HEK293 (cell line): ENCODE measurements at regions not wholly inside any gene's neighbourhood (a gene's known extent, or its start where the extent isn't known, plus 50 kb on each side); places are given as distances from the start of the nearest gene placed in this dataset.

Experiments used
- GLI4 ChIP-seq: fragments of 450-650 bp; formaldehyde crosslinking; IDR thresholded peaks from 2 replicates; pipeline ENCODE4 v1.5.1; 2016; ENCODE audit warnings: missing biosample characterization, missing genetic modification characterization
- KLF8 ChIP-seq: fragments of 450-650 bp; formaldehyde crosslinking; IDR thresholded peaks from 2 replicates; pipeline ENCODE4 v1.5.1; 2016; ENCODE audit warnings: missing biosample characterization, missing genetic modification characterization
- PRDM2 ChIP-seq: fragments of 450-650 bp; formaldehyde crosslinking; IDR thresholded peaks from 2 replicates; pipeline ENCODE4 v1.5.1; 2016; ENCODE audit warnings: missing biosample characterization, missing genetic modification characterization, borderline replicate concordance
- WT1 ChIP-seq: fragments of 450-650 bp; formaldehyde crosslinking; IDR thresholded peaks from 2 replicates; pipeline ENCODE4 v1.5.1; 2016; ENCODE audit warnings: missing biosample characterization, missing genetic modification characterization
- ZBTB20 ChIP-seq: fragments of 450-650 bp; formaldehyde crosslinking; IDR thresholded peaks from 2 replicates; pipeline ENCODE4 v1.5.1; 2016; ENCODE audit warnings: missing biosample characterization, missing genetic modification characterization
- ZBTB7A ChIP-seq: fragments of 450-650 bp; formaldehyde crosslinking; IDR thresholded peaks from 2 replicates; pipeline ENCODE4 v1.5.1; 2016; ENCODE audit warnings: low read depth, missing biosample characterization, missing genetic modification characterization
- ZNF140 ChIP-seq: fragments of 450-650 bp; formaldehyde crosslinking; IDR thresholded peaks from 2 replicates; pipeline ENCODE4 v1.5.1; 2016; ENCODE audit warnings: missing biosample characterization, missing genetic modification characterization
- ZNF184 ChIP-seq: fragments of 450-650 bp; IDR thresholded peaks from 2 replicates; pipeline ENCODE4 v1.5.1; 2018; ENCODE audit warnings: missing biosample characterization, mild to moderate bottlenecking, missing genetic modification characterization
- ZNF19 ChIP-seq: fragments of 450-650 bp; formaldehyde crosslinking; IDR thresholded peaks from 2 replicates; pipeline ENCODE4; 2016; ENCODE audit warnings: missing biosample characterization, missing genetic modification characterization, low read depth
- ZNF221 ChIP-seq: fragments of 450-650 bp; formaldehyde crosslinking; IDR thresholded peaks from 2 replicates; pipeline ENCODE4 v1.5.1; 2017; ENCODE audit warnings: missing biosample characterization, missing genetic modification characterization, borderline replicate concordance
- ZNF248 ChIP-seq: fragments of 450-650 bp; formaldehyde crosslinking; IDR thresholded peaks from 2 replicates; pipeline ENCODE4 v1.5.1; 2017; ENCODE audit warnings: missing biosample characterization, missing genetic modification characterization
- ZNF362 ChIP-seq: fragments of 450-650 bp; formaldehyde crosslinking; IDR thresholded peaks from 2 replicates; pipeline ENCODE4 v1.5.1; 2016; ENCODE audit warnings: missing biosample characterization, missing genetic modification characterization
- ZNF544 ChIP-seq: fragments of 450-650 bp; formaldehyde crosslinking; IDR thresholded peaks from 2 replicates; pipeline ENCODE4 v1.5.0; 2017; ENCODE audit warnings: missing biosample characterization, missing genetic modification characterization
- ZNF558 ChIP-seq: fragments of 450-650 bp; formaldehyde crosslinking; IDR thresholded peaks from 2 replicates; pipeline ENCODE4 v1.5.1; 2016; ENCODE audit warnings: missing biosample characterization, missing genetic modification characterization
- ZNF585B ChIP-seq: fragments of 450-650 bp; formaldehyde crosslinking; IDR thresholded peaks from 2 replicates; pipeline ENCODE4 v1.5.1; 2016; ENCODE audit warnings: missing biosample characterization, missing genetic modification characterization
- ZNF626 ChIP-seq: fragments of 450-650 bp; sonication (Bioruptor Pico); formaldehyde crosslinking; IDR thresholded peaks from 2 replicates; pipeline ENCODE4 v1.5.1; 2018; ENCODE audit warnings: missing biosample characterization, missing genetic modification characterization, inconsistent platforms
- ZNF707 ChIP-seq: fragments of 450-650 bp; formaldehyde crosslinking; IDR thresholded peaks from 2 replicates; pipeline ENCODE4 v1.5.1; 2016; ENCODE audit warnings: missing biosample characterization, missing genetic modification characterization
- ZXDB ChIP-seq: fragments of 450-650 bp; formaldehyde crosslinking; IDR thresholded peaks from 2 replicates; pipeline ENCODE4 v1.5.1; 2016; ENCODE audit warnings: missing biosample characterization, missing genetic modification characterization
- TF ChIP-seq, protein P1 (sequence below): sonication (generic); formaldehyde crosslinking; IDR thresholded peaks from 2 replicates; pipeline ENCODE4 v1.8.1; 2022; ENCODE audit warnings: mild to moderate bottlenecking, moderate library complexity, missing genetic modification reagents
- TF ChIP-seq, protein P2 (sequence below): fragments of 450-650 bp; formaldehyde crosslinking; IDR thresholded peaks from 2 replicates; pipeline ENCODE4 v1.5.1; 2016; ENCODE audit warnings: missing biosample characterization, missing genetic modification characterization
- TF ChIP-seq, protein P3 (sequence below): fragments of 450-650 bp; formaldehyde crosslinking; IDR thresholded peaks from 2 replicates; pipeline ENCODE4 v1.5.1; 2016; ENCODE audit warnings: missing biosample characterization, missing genetic modification characterization
- TF ChIP-seq, protein P4 (sequence below): fragments of 450-650 bp; formaldehyde crosslinking; IDR thresholded peaks from 2 replicates; pipeline ENCODE4 v1.5.0; 2017; ENCODE audit warnings: missing biosample characterization, missing genetic modification characterization, borderline replicate concordance
- TF ChIP-seq, protein P5 (sequence below): fragments of 450-650 bp; formaldehyde crosslinking; IDR thresholded peaks from 2 replicates; pipeline ENCODE4 v1.5.1; 2016; ENCODE audit warnings: missing biosample characterization, missing genetic modification characterization

GRCh38 chr21:31403596-31404333 lies 59.7 kb upstream of the TIAM1 start (continued):
- no peak for TF ChIP-seq ZBTB20 (tag by site-specific recombination)
- TF ChIP-seq, protein P1, sequence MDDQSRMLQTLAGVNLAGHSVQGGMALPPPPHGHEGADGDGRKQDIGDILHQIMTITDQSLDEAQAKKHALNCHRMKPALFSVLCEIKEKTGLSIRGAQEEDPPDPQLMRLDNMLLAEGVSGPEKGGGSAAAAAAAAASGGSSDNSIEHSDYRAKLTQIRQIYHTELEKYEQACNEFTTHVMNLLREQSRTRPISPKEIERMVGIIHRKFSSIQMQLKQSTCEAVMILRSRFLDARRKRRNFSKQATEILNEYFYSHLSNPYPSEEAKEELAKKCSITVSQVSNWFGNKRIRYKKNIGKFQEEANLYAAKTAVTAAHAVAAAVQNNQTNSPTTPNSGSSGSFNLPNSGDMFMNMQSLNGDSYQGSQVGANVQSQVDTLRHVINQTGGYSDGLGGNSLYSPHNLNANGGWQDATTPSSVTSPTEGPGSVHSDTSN, result no peak
- TF ChIP-seq ZNF626 (tag by site-specific recombination), result no peak
- no peak for TF ChIP-seq KLF8 (tag by site-specific recombination)
- no peak for TF ChIP-seq ZNF140
- TF ChIP-seq, protein P2, sequence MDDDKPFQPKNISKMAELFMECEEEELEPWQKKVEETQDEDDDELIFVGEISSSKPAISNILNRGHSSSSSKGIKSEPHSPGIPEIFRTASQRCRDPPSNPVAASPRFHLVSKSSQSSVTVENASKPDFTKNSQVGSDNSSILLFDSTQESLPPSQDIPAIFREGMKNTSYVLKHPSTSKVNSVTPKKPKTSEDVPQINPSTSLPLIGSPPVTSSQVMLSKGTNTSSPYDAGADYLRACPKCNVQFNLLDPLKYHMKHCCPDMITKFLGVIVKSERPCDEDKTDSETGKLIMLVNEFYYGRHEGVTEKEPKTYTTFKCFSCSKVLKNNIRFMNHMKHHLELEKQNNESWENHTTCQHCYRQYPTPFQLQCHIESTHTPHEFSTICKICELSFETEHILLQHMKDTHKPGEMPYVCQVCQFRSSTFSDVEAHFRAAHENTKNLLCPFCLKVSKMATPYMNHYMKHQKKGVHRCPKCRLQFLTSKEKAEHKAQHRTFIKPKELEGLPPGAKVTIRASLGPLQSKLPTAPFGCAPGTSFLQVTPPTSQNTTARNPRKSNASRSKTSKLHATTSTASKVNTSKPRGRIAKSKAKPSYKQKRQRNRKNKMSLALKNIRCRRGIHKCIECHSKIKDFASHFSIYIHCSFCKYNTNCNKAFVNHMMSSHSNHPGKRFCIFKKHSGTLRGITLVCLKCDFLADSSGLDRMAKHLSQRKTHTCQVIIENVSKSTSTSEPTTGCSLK, result no peak
- TF ChIP-seq ZNF184 (tag by site-specific recombination), result no peak
- TF ChIP-seq ZNF248 (tag by site-specific recombination), result no peak
- TF ChIP-seq, protein P3, sequence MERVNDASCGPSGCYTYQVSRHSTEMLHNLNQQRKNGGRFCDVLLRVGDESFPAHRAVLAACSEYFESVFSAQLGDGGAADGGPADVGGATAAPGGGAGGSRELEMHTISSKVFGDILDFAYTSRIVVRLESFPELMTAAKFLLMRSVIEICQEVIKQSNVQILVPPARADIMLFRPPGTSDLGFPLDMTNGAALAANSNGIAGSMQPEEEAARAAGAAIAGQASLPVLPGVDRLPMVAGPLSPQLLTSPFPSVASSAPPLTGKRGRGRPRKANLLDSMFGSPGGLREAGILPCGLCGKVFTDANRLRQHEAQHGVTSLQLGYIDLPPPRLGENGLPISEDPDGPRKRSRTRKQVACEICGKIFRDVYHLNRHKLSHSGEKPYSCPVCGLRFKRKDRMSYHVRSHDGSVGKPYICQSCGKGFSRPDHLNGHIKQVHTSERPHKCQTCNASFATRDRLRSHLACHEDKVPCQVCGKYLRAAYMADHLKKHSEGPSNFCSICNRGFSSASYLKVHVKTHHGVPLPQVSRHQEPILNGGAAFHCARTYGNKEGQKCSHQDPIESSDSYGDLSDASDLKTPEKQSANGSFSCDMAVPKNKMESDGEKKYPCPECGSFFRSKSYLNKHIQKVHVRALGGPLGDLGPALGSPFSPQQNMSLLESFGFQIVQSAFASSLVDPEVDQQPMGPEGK (tag by site-specific recombination), result peak; percentile 43; the same call in 1 of the 2 replicates
- TF ChIP-seq ZXDB (tag by site-specific recombination), result peak; percentile 78; the same call in 1 of the 2 replicates
- TF ChIP-seq ZNF362 (tag by site-specific recombination), result no peak
- TF ChIP-seq, protein P4, sequence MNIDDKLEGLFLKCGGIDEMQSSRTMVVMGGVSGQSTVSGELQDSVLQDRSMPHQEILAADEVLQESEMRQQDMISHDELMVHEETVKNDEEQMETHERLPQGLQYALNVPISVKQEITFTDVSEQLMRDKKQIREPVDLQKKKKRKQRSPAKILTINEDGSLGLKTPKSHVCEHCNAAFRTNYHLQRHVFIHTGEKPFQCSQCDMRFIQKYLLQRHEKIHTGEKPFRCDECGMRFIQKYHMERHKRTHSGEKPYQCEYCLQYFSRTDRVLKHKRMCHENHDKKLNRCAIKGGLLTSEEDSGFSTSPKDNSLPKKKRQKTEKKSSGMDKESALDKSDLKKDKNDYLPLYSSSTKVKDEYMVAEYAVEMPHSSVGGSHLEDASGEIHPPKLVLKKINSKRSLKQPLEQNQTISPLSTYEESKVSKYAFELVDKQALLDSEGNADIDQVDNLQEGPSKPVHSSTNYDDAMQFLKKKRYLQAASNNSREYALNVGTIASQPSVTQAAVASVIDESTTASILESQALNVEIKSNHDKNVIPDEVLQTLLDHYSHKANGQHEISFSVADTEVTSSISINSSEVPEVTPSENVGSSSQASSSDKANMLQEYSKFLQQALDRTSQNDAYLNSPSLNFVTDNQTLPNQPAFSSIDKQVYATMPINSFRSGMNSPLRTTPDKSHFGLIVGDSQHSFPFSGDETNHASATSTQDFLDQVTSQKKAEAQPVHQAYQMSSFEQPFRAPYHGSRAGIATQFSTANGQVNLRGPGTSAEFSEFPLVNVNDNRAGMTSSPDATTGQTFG, result no peak
- peak; percentile 84 for TF ChIP-seq WT1
- TF ChIP-seq ZNF544, result no peak
- no peak for TF ChIP-seq ZBTB7A (tag by site-specific recombination)
- TF ChIP-seq ZNF585B (tag by site-specific recombination), result no peak
- no peak for TF ChIP-seq ZNF558 (tag by site-specific recombination)
- TF ChIP-seq PRDM2 (tag by site-specific recombination), result no peak
- TF ChIP-seq ZNF221 (tag by site-specific recombination), result 0 out of 2 replicates have a peak, but pooled peaks have one; percentile 48
- TF ChIP-seq ZNF707 (tag by site-specific recombination), result no peak
- no peak for TF ChIP-seq GLI4 (tag by site-specific recombination)
- TF ChIP-seq ZNF19 (tag by site-specific recombination), result no peak
- TF ChIP-seq, protein P5, sequence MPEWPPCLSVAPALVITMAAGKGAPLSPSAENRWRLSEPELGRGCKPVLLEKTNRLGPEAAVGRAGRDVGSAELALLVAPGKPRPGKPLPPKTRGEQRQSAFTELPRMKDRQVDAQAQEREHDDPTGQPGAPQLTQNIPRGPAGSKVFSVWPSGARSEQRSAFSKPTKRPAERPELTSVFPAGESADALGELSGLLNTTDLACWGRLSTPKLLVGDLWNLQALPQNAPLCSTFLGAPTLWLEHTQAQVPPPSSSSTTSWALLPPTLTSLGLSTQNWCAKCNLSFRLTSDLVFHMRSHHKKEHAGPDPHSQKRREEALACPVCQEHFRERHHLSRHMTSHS (tag by site-specific recombination), result no peak
